Gastroesophageal sphincter (tissue), 3 donors: ENCODE measurements at regions not wholly inside any gene's neighbourhood (a gene's known extent, or its start where the extent isn't known, plus 50 kb on each side); places are given as distances from the start of the nearest gene placed in this dataset.

Source experiments
- CTCF ChIP-seq, 4 experiments: fragments of 200-600 bp in 2 of 4; fragments of 450-650 bp in 2 of 4; sonication (generic) in 1 of 4; IDR thresholded peaks; one replicate each; pipeline ENCODE4 v1.5.1; 2017 to 2019; ENCODE audit warnings: antibody characterized with exemption in 4 of 4, mild to moderate bottlenecking in 2 of 4, moderate library complexity in 2 of 4
- EP300 ChIP-seq: sonication (generic); formaldehyde crosslinking; IDR thresholded peaks from one replicate; pipeline ENCODE4 v1.6.1; 2017; ENCODE audit warnings: antibody characterized with exemption, mild to moderate bottlenecking
- POLR2A ChIP-seq, 2 donors: fragments of 450-650 bp; IDR thresholded peaks; one replicate each; pipeline ENCODE4 v1.6.1; 2017; ENCODE audit warnings: antibody characterized with exemption in 2 of 2, mild to moderate bottlenecking in 2 of 2, moderate library complexity in 1 of 2
- POLR2AphosphoS5 ChIP-seq: sonication (generic); formaldehyde crosslinking; IDR thresholded peaks from one replicate; pipeline ENCODE4 v1.6.1; 2017; ENCODE audit warnings: antibody characterized with exemption

GRCh38 chr12:86526060-86526595 lies 269.9 kb upstream of the MGAT4C start:
- TF ChIP-seq POLR2AphosphoS5 (no peak), CTCF (IDR thresholded peaks at IDR 0.05) (no peak), POLR2A (IDR thresholded peaks at IDR 0.05) (no peak), EP300 (no peak)
